GM12878 (cell line): ENCODE measurements at regions not wholly inside any gene's neighbourhood (a gene's known extent, or its start where the extent isn't known, plus 50 kb on each side); places are given as distances from the start of the nearest gene placed in this dataset.

Experiments
- ATAC-seq: fragments of 200-7000 bp; cut with Tn5 transposase; 3 replicates; pipeline ENCODE4 v1.9.1; 2020; ENCODE audit warnings: mild to moderate bottlenecking, moderate library complexity
- BruUV-seq: library from RNA; stranded (reverse); fragments of 400-500 nt; replicated peaks from 2 replicates; lab custom pipeline; 2021; lab: Mats Ljungman, UMichigan
- CTCF ChIA-PET: fragments of 300-600 bp; sonication (Branson Sonifier 250); formaldehyde crosslinking; extraction: SDS; loops from one replicate; lab custom pipeline; 2021; ENCODE audit warnings: inconsistent platforms; lab: Yijun Ruan, JAX
- POLR2A ChIA-PET: fragments of 350-600 bp; formaldehyde crosslinking; extraction: SDS; loops from one replicate; lab custom pipeline; 2021; ENCODE audit warnings: inconsistent platforms; lab: Charles Lee
- RAD21 ChIA-PET: fragments of 300-600 bp; sonication (Branson Sonifier 250); formaldehyde crosslinking; loops from one replicate; lab custom pipeline; 2023; ENCODE audit warnings: antibody characterized with exemption; ENCODE audit not compliant: unreplicated experiment; lab: Charles Lee
- SMC1A ChIA-PET: fragments of 300-600 bp; sonication (Branson Sonifier 250); formaldehyde crosslinking; loops from one replicate; lab custom pipeline; 2023; ENCODE audit not compliant: unreplicated experiment, uncharacterized antibody; lab: Charles Lee
- DNase-seq: peaks from one replicate; pipeline ENCODE4 v3.0.0-alpha.2; 2011; ENCODE audit warnings: low read depth, low spot score
- FAIRE-seq: peaks from 3 replicates; lab custom pipeline; 2011; peaks lifted over from hg19 to GRCh38; lab: Jason Lieb, UNC
- H2AFZ ChIP-seq: 2 replicates; pipeline ENCODE4 v1.6.0; 2011; ENCODE audit warnings: low read depth, low read length, control low read depth; ENCODE audit not compliant: control insufficient read depth
- H3K27ac ChIP-seq: 2 replicates; pipeline ENCODE4 v1.5.1; 2011; ENCODE audit warnings: control low read depth; ENCODE audit not compliant: control insufficient read depth, insufficient read depth
- H3K27me3 ChIP-seq, 2 experiments: replicated peaks in 1 of 2; 2 replicates each; pipeline versions ENCODE4 v1.6.0 to v1.6.1; 2011; ENCODE audit warnings: low read length in 1 of 2; ENCODE audit not compliant: control insufficient read depth in 2 of 2, insufficient read depth in 2 of 2
- H3K36me3 ChIP-seq, 2 experiments: 2 replicates each; pipeline ENCODE4 v1.5.1; 2011; ENCODE audit warnings: low read length in 1 of 2; ENCODE audit not compliant: control insufficient read depth in 2 of 2, insufficient read depth in 2 of 2
- H3K4me1 ChIP-seq: 2 replicates; pipeline ENCODE4 v1.6.1; 2011; ENCODE audit warnings: mild to moderate bottlenecking, low read length, moderate library complexity, mixed read lengths; ENCODE audit not compliant: control insufficient read depth, insufficient read depth
- H3K4me2 ChIP-seq: 2 replicates; pipeline ENCODE4 v1.6.0; 2011; ENCODE audit warnings: control low read depth; ENCODE audit not compliant: control insufficient read depth, insufficient read depth
- H3K4me3 ChIP-seq: fragments of 200-600 bp; sonication (generic); 2 replicates; pipeline ENCODE4 v1.5.1; 2016
- H3K79me2 ChIP-seq: 2 replicates; pipeline ENCODE4 v1.6.0; 2011; ENCODE audit warnings: low read length; ENCODE audit not compliant: control insufficient read depth, insufficient read depth
- H3K9ac ChIP-seq: 2 replicates; pipeline ENCODE4 v1.8.0; 2011; ENCODE audit warnings: low read length, control low read depth, mixed read lengths; ENCODE audit not compliant: control insufficient read depth, insufficient read depth
- H3K9me3 ChIP-seq: replicated peaks from 3 replicates; pipeline ENCODE4 v1.5.1; 2011; ENCODE audit warnings: mild to moderate bottlenecking, low read length; ENCODE audit not compliant: control insufficient read depth, insufficient read depth
- H4K20me1 ChIP-seq: 2 replicates; pipeline ENCODE4 v1.6.0; 2011; ENCODE audit not compliant: control insufficient read depth, insufficient read depth
- ATF3 ChIP-seq: IDR thresholded peaks from 2 replicates; pipeline ENCODE4 v1.6.1; 2011; ENCODE audit warnings: low read depth, mild to moderate bottlenecking, low read length, moderate library complexity, borderline replicate concordance; ENCODE audit errors: extremely low read depth
- CEBPZ ChIP-seq: fragments of 150-350 bp; IDR thresholded peaks from 2 replicates; pipeline ENCODE4 v1.6.1; 2016; ENCODE audit warnings: low read depth, low read length
- CHD2 ChIP-seq: IDR thresholded peaks from 2 replicates; pipeline ENCODE4 v1.6.1; 2011; ENCODE audit warnings: low read depth, low read length, improper control_type of control experiment, borderline replicate concordance
- GABPA ChIP-seq: IDR thresholded peaks from 2 replicates; pipeline ENCODE4 v1.6.1; 2014; ENCODE audit warnings: antibody characterized with exemption, low read depth, mild to moderate bottlenecking, inconsistent platforms
- IRF4 ChIP-seq: IDR thresholded peaks from 2 replicates; pipeline ENCODE4 v1.6.1; 2011; ENCODE audit warnings: low read depth, low read length
- JUND ChIP-seq: IDR thresholded peaks from 2 replicates; pipeline ENCODE4 v1.6.1; 2012; ENCODE audit warnings: low read depth, mild to moderate bottlenecking, low read length, improper control_type of control experiment, moderate library complexity
- NFXL1 ChIP-seq: fragments of 450-650 bp; IDR thresholded peaks from 2 replicates; pipeline ENCODE4 v1.6.1; 2017; ENCODE audit warnings: antibody characterized with exemption, mild to moderate bottlenecking, borderline replicate concordance
- PAX8 ChIP-seq: fragments of 450-650 bp; IDR thresholded peaks from 2 replicates; pipeline ENCODE4 v1.6.1; 2017; ENCODE audit warnings: mild to moderate bottlenecking, moderate library complexity
- PML ChIP-seq: IDR thresholded peaks from 2 replicates; pipeline ENCODE4 v1.6.1; 2012; ENCODE audit warnings: low read length, inconsistent platforms
- POLR2A ChIP-seq: IDR thresholded peaks from 2 replicates; pipeline ENCODE4 v1.6.1; 2011; ENCODE audit warnings: low read depth, mild to moderate bottlenecking, low read length
- POLR2AphosphoS2 ChIP-seq: IDR thresholded peaks from 2 replicates; pipeline ENCODE4 v1.6.1; 2011; ENCODE audit warnings: low read depth, mild to moderate bottlenecking, low read length, improper control_type of control experiment, moderate library complexity
- POU2F2 ChIP-seq: IDR thresholded peaks from 3 replicates; pipeline ENCODE4 v1.6.1; 2011; ENCODE audit warnings: low read depth, mild to moderate bottlenecking, low read length, borderline replicate concordance
- RBBP5 ChIP-seq: fragments of 200-600 bp; sonication (generic); conservative IDR thresholded peaks from 2 replicates; pipeline ENCODE4 v1.6.1; 2016
- RFX5 ChIP-seq: IDR thresholded peaks from 2 replicates; pipeline ENCODE4 v1.6.1; 2011; ENCODE audit warnings: low read depth, low read length, improper control_type of control experiment
- SIN3A ChIP-seq: IDR thresholded peaks from 2 replicates; pipeline ENCODE4 v1.6.1; 2012; ENCODE audit warnings: low read depth, low read length, improper control_type of control experiment
- TAF1 ChIP-seq: IDR thresholded peaks from 2 replicates; pipeline ENCODE4 v1.6.1; 2011; ENCODE audit warnings: mild to moderate bottlenecking, low read depth, low read length, borderline replicate concordance
- ZBTB4 ChIP-seq: fragments of 450-650 bp; formaldehyde crosslinking; IDR thresholded peaks from 2 replicates; pipeline ENCODE4 v1.4.0; 2022; ENCODE audit warnings: mild to moderate bottlenecking, moderate library complexity
- ZNF622 ChIP-seq: fragments of 450-650 bp; IDR thresholded peaks from 2 replicates; pipeline ENCODE4 v1.6.1; 2017; ENCODE audit warnings: mild to moderate bottlenecking, inconsistent platforms
- ZZZ3 ChIP-seq: IDR thresholded peaks from 2 replicates; pipeline ENCODE4 v1.6.1; 2011; ENCODE audit warnings: low read depth; ENCODE audit not compliant: control insufficient read depth, insufficient read length
- WGBS: methylation state at CpG from one replicate; pipeline ENCODE4 v1.1.6; 2016; ENCODE audit warnings: low lambda C conversion rate; ENCODE audit not compliant: insufficient replicate concordance, insufficient coverage; ENCODE audit errors: missing lambda C conversion rate; 5-methylcytosine and 5-hydroxymethylcytosine counted together
- in situ Hi-C: fragments of 300-500 bp; cut with MboI; formaldehyde crosslinking; loops from 9 replicates; pipeline ENCODE4 v1.14.3; 2018; ENCODE audit warnings: mixed read lengths
- intact Hi-C: fragments of 100-400 bp; cut with micrococcal nuclease; formaldehyde crosslinking; loops from one replicate; pipeline ENCODE4 v1.14.2; 2022; ENCODE audit not compliant: unreplicated experiment

- ChIA-PET SMC1A (no interaction called here), CTCF (no interaction called here), POLR2A (no interaction called here), RAD21 (no interaction called here)
- Histone ChIP-seq H3K4me3 (no peak overlapping the region), H2AFZ (no peak overlapping the region), H3K27ac (no peak overlapping the region), H3K79me2 (no peaks in the 10 kb centered on the region), H3K4me1 (no peaks in the 10 kb centered on the region), H3K9me3 (no peaks in the 10 kb centered on the region), H4K20me1 (no peaks in the 10 kb centered on the region), H3K4me2 (no peak overlapping the region), H3K27me3 (no peaks in the 10 kb centered on the region), H3K36me3 (no peaks in the 10 kb centered on the region), H3K9ac (no peak overlapping the region)
- in situ Hi-C loops (no loop called here), intact Hi-C loops (no loop called here)
- ATAC-seq: no peak
- FAIRE-seq: no peak
- DNase-seq: no peak
- no TSS peak for BruUV-seq
- 68% methylated on average over 2 of the region's 2 CpGs for WGBS
- TF ChIP-seq ZNF622 (no peak), GABPA (no peak), IRF4 (no peak), CEBPZ (no peak), TAF1 (no peak), POU2F2 (no peak), NFXL1 (no peak), RBBP5 (no peak), CHD2 (no peak), PML (no peak), RFX5 (no peak), SIN3A (no peak), ZZZ3 (no peak), POLR2AphosphoS2 (no peak), PAX8 (no peak), ZBTB4 (CRISPR knock-in tag) (no peak), JUND (no peak), POLR2A (no peak), ATF3 (no peak)
These were observed 113.9 kb downstream of the AGTR2 start for GRCh38 chrX:116284400-116284799.
